HG03135 (cell line): ENCODE measurements at regions not wholly inside any gene's neighbourhood (a gene's known extent, or its start where the extent isn't known, plus 50 kb on each side); places are given as distances from the start of the nearest gene placed in this dataset.
"Not testable (repeated sequence)": the region's sequence is repeated elsewhere in the genome, so short reads cannot be mapped to it uniquely, and the experiment has no call there.

ENCODE experiments used
- ATAC-seq: cut with Tn5 transposase; IDR thresholded peaks from one replicate; pipeline ENCODE4 v1.9.1; 2021; ENCODE audit warnings: mild to moderate bottlenecking, moderate library complexity; ENCODE audit not compliant: unreplicated experiment

- ATAC-seq: no peak
Measured at GRCh38 chr4:144799486-144799885, 153.5 kb downstream of the HHIP start.

GRCh38 chr4:144801731-144802130, 155.8 kb downstream of the HHIP start:
- no peak for ATAC-seq

- no peak for ATAC-seq
Measured at GRCh38 chr4:144808034-144808433, 162.1 kb downstream of the HHIP start.

- ATAC-seq: no peak
Measured at GRCh38 chr4:144809056-144809640, 163.2 kb downstream of the HHIP start.

- ATAC-seq: no peak
Measured at GRCh38 chr4:144816668-144817067, 170.7 kb downstream of the HHIP start.

GRCh38 chr4:144817081-144817480, 171.1 kb downstream of the HHIP start:
- no peak for ATAC-seq

- ATAC-seq: no peak
Measured at GRCh38 chr4:144818136-144818535, 172.2 kb downstream of the HHIP start.

GRCh38 chr4:144819591-144819990, 173.6 kb downstream of the HHIP start:
- no peak for ATAC-seq

GRCh38 chr4:144820011-144820727, 174.2 kb downstream of the HHIP start:
- no peak for ATAC-seq

- ATAC-seq: no peak
Measured at GRCh38 chr4:144820728-144821085, 174.8 kb downstream of the HHIP start.

GRCh38 chr4:144831971-144832370, 186.0 kb downstream of the HHIP start:
- ATAC-seq: no peak

- no peak for ATAC-seq
Measured at GRCh38 chr4:144845411-144845810, 199.5 kb downstream of the HHIP start.

- ATAC-seq: no peak
Measured at GRCh38 chr4:144851948-144852347, 206.0 kb downstream of the HHIP start.

GRCh38 chr4:144861471-144861870, 215.5 kb downstream of the HHIP start:
- ATAC-seq: no peak

GRCh38 chr4:144862210-144862609, 216.3 kb downstream of the HHIP start:
- no peak for ATAC-seq

- not testable (repeated sequence) for ATAC-seq
Measured at GRCh38 chr4:144864891-144865290, 218.9 kb downstream of the HHIP start.

GRCh38 chr4:144868309-144868708, 222.4 kb downstream of the HHIP start:
- no peak for ATAC-seq

GRCh38 chr4:144872508-144873225, 225.3 kb downstream of the ANAPC10 start:
- no peak for ATAC-seq

GRCh38 chr4:144873226-144873990, 224.6 kb downstream of the ANAPC10 start:
- no peak for ATAC-seq

- no peak for ATAC-seq
Measured at GRCh38 chr4:144894573-144894972, 203.4 kb downstream of the ANAPC10 start.

GRCh38 chr4:144899393-144899792, 198.6 kb downstream of the ANAPC10 start:
- ATAC-seq: no peak
